ENCODE measurements at regions not wholly inside any gene's neighbourhood (a gene's known extent, or its start where the extent isn't known, plus 50 kb on each side); places are given as distances from the start of the nearest gene placed in this dataset.
A peak's percentile ranks its signal among the peaks of the same experiment; 100 is the strongest.
"Not testable (repeated sequence)": the region's sequence is repeated elsewhere in the genome, so short reads cannot be mapped to it uniquely, and the experiment has no call there.

GRCh38 chr6:97347111-97347510 is 64.1 kb upstream of the MMS22L start:
- no peak for DNase-seq

- no peak for DNase-seq
These were observed 78.3 kb upstream of the MMS22L start for GRCh38 chr6:97361286-97361685.

DNA sequence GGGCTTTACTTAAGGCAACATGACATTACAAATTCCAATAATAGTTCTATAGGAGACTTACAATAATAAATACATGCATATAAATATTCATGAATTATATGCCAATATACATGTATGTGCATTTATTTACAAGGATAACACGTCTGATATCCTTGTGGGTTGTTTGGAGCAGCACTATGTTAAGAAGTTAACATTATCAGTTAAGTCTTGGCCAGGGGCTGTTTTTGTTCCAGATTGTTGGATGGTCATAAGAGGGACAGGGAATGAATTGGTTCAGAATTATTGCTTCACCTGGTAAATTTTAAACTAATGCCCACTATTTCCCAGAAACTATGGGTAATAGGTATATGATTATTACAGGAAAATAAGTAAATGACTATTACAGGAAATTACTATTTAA is 81.3 kb upstream of the MMS22L start:
- DNase-seq, result no peak

GRCh38 chr6:97382071-97382470 is 99.1 kb upstream of the MMS22L start:
- DNase-seq, result not testable (repeated sequence)

- no peak for DNase-seq
These were observed 109.7 kb upstream of the MMS22L start for GRCh38 chr6:97392735-97393134.

DNA sequence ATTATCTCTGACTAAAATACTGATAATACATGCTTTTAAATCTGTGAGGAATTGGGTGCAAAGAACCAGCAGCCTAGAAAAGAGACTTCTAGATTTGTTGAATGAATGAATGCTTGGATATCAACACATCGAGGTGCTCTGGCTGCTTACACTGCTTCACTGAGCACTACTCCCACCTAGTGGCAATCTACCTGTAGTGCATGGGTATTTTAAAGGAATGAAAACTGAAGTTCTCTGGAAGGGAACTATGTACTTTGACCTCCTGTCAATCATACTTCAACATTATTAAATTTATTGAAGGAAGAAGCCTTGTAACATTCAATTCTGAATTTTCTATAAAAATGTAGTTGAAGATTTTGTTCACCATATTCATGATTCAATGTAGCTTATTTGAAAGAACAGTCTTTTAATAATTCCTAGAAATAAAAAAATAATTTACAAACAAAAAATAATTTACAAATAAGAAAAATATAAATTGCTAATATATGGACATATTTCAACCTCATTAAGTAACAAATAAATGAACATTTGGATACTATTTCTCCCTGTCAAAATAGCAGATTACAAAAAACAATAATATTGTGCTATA is 111.2 kb upstream of the MMS22L start:
- peak; percentile 44 for DNase-seq

DNA sequence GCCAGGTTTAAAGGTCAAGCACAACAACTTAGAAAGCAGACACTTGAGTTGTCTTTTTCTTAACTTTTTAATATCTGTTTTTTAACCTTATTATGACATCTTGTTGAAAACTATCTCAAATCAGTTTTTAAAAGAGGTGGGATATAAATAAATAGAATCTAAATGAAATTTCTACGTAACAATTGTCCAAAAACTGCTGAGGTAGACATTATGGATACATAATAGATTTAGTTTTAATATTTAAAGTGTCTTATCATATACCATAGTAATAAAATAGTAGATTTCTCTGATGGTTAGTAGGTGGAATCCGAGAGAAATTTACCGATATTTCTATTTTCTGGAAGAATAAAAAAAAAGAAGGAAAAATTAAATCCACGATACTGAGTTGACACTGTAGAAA is 113.9 kb upstream of the MMS22L start:
- no peak for DNase-seq

GRCh38 chr6:97399208-97399607 is 116.2 kb upstream of the MMS22L start:
- no peak for DNase-seq

DNA sequence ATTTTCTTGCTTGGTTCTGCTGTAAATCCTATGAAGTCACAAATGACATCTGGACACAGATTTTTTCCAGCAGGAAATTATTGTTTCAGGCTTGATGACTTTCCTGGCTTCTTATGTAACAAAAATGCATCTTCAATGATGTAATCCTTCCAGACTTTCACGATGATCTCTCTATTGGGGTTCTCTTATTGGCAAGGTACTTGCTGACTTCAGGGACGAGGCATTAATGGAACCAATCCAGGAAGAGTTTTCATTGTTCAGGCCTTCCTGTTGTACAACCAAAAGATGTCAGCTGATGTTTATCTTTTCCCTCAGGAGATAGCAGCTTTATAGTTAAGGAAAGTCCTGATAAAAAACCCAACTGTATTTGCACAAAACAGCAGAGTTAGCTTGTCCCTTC is 118.5 kb upstream of the MMS22L start:
- DNase-seq, result no peak

DNA sequence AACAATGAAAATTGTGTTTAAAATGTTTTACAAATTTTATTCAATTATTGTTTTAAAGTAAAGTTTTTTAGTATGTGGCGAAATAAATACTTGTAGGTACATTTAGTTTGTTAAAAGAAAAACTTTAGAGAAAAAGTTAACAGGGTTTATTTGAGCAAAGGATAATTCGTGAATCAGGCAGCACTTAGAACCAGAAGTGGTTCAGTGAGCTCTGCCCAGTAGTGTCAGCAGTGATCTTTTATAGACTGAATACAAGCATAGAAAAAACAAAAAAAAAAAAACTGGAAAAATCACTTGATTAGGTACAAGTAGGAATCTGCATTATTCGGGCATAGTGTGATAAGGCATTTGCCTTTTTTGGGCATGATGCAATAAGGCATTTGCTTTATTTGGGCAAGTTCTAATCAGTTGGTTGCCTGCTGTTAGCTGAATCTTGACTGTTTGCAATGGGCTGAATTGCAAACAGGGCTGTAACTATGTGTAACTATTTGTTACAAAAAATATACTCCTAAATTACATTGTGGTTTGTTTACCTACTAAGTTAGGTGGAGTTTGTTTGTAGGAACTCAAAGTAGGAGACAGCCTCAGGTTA is 122.9 kb upstream of the MMS22L start:
- DNase-seq, result no peak

DNA sequence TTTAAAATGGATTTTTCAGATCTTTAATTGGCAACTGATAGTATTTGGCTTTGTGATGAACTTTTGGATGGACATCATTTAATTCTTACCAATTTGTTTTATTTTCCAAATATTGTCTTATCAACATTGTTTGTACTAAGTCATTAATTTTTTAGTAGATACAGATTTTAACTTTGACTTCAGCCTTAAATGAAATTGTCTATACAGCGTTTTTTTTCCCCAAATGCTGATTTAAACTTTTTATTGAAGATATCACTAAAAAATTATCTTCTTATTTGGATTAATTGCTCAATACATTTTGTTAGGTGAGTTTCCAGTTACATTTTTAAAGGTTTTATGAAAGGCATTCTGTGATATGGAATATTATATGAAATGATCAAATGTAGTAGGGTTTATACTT is 123.6 kb upstream of the MMS22L start:
- no peak for DNase-seq

- DNase-seq, result no peak
These were observed 128.6 kb upstream of the MMS22L start for GRCh38 chr6:97411610-97412009.

- DNase-seq, result no peak
These were observed 129.5 kb upstream of the MMS22L start for GRCh38 chr6:97412511-97412910.

- DNase-seq, result no peak
These were observed 139.2 kb upstream of the MMS22L start for GRCh38 chr6:97422171-97422570.

- no peak for DNase-seq
These were observed 140.2 kb upstream of the MMS22L start for GRCh38 chr6:97423190-97423589.

DNA sequence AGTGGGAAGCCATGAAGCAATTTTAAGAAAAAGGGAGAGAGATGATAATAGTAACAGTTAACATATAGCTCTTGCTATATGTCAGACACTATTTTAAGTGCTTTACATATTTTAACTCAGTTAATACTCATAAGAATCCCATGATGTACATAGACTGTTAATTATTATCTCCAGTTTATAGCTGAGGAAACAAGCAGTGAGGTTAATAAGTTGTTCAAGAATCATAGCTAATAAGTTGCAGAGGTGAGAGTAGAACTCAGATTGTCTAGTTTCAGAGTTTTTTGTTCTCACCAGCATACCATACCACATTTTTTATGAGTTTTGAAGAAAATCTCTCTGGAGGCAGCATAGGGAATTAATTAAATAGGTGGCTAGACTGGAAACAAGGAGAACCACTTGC is 144.6 kb upstream of the MMS22L start:
- no peak for DNase-seq

DNA sequence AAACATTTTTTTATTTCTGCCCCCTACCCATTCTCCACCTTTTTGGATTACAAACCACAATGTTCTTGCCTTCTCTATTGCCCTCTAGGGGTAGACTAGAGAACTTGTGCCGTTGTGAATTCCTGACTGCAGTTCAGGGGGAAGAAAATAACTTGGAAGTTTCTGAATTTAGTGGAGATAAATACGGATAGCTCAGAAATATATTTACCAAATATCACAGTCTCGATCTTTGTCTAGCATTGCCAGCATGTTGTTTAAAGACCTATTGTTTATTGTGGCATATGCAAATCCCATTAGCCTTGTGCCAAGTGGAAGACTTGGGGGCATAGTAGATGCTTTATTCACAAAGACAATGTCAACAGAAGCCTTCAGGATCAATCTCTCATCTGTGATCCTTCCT is 154.1 kb upstream of the MMS22L start:
- peak; percentile 7 for DNase-seq

DNA sequence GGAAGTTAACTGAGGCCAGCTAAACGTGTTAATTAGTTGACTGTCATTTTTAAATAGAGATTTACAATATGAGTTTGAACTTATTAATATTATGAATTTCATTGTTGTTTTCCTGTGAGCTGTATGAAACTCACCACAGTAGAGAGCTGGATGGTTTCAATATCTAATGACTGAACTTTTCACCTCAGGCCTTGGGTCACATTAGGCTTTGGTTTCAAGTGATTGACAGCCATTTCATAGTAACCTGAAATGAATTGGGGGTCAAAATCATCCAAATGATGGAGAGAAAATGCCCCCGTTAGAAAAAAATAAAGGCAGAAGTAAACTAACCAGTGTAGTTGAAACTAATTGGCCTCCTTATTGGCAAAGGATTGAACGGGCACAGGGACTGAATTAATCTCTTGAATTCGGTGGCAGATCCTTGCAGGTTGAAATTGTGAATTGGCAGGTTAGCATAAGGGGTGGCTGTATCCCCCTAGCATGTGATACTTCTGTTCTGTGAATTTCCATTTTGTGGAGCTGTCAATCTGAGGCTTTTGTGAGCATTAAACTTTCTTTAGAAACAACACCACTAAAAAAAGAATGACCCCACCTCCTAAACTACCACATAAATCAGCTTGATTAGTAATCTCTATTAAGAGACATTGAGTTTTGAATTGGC is 155.1 kb upstream of the MMS22L start:
- DNase-seq, result no peak

DNA sequence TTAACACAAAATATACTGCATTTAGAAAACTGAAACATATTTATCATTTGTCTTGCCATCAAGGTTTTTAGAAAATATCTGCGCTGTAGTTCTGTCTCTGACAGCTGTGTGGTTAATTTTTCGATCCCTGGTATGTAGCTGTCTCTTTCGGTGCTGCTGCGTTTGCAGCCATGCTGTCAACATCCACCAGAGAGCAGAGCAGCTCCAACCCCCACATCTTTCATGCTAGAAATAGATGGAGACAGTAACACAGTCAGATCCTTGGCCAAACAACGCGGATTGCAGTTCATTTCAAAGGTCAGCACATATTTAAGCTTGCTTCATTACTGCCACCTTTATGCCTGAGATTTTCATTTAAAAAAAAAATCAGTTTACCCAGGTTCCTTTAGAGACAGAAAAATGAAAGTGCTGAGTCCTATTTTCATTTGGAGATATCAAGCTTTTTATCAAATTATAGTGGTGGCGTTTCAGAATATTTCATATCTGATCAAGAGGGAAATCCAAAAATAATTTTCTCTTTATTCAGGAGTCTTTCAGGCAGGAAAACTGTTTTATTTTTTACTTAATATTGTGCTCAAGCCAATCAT is 157.7 kb upstream of the MMS22L start:
- peak; percentile 60 for DNase-seq

DNA sequence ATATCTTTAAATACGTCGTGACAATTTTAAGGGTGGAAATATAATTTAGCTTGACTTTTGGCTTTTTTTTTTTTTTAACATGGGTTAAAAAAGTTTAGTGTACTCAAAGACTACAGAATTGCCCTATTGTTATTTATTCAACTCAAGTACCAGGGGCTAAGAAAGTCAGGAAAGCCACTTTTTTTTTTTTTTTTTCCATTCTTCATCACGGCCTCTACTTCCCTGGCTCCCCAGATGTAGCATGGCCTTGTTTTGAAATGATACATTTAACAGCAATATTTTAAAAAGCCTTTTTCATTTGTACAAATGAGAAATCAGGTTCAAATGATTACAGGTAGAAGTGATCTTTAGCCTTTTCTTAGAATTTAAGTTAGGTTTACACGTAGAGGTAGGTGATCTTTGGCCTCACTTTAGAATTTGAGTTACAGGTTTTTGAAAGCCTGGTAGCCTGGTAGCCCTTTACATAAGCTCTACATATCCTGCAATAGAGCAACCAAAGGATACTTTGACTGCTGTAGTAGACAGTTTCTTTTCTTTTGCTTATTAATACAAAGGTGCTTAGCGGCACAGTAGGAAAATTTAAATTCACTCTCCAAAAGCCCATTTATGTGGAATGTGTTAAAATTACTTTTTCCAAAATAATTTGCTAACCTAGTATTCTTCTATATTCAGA is 160.5 kb upstream of the MMS22L start:
- no peak for DNase-seq

DNA sequence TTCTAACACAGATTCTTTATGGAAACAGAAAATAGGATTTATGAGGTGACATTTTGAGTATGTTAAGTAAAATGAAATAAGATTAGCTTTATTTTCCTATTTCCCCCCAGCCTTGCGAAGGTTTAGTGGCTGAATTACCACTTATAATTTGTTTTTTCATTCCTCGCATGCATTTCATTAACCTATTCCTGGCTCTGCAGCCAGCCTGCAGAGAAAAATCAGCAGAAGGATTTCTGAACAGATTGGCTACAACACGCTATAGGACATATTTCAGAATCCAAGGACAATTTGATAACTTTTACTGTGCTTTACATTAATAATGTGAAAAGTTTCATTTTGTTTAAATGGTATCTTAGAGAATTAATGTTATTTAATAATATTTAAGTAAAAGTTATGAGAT is 162.4 kb upstream of the MMS22L start:
- no peak for DNase-seq

- no peak for DNase-seq
These were observed 166.5 kb upstream of the MMS22L start for GRCh38 chr6:97449444-97449966.

DNA sequence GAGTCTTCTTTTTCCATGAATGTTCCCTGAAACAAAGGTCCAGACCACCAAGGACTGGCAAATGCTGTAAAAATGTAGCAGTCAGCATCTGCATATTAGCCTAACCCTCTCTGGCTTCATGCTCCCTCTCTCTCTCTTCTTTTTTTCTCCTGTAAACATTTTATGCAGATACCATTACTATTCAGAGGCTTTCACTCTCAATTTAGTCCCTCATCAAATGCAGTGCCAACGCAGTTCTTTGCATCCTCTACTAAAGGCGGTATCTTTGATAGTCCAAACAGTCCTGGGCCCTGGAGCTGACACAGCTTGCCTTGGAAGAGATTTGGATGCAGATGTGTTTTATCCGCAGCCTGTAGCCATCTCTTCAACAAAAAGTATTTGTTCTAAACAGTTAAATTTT is 167.1 kb upstream of the MMS22L start:
- no peak for DNase-seq

DNA sequence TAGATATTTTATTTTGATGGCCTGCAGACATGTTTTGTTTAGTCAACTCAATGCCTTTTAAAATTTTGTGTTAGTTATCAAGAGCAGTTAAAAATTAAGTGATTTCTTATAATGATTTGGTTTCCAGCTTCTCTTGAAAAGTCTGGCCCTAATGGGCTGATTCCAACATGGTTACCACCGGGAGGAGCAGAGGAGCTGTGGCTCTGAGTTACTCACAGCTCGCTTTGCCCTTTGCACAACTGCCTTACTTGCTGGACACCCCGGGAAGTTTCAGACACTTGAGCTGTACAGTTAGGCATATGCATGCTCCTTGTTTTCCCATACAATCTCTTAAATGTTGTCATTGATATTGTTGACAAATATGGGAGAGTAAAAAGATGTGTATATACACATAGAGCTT is 173.1 kb upstream of the MMS22L start:
- no peak for DNase-seq

Measured in NCI-H510A treated with DMSO at 0.1 percent for 48 hours (cell line).